Inflammatory macrophage treated with lipopolysaccharide for 1 hour (primary cell): ENCODE measurements at regions not wholly inside any gene's neighbourhood (a gene's known extent, or its start where the extent isn't known, plus 50 kb on each side); places are given as distances from the start of the nearest gene placed in this dataset.

Experiments
- DNase-seq, 2 donors: peaks; one replicate each; pipeline ENCODE4 v3.0.0-alpha.2; 2020 to 2022

- DNase-seq: peak; percentile 19 to 28
Observed at GRCh38 chr6:146886587-146887446, 288.0 kb downstream of the ADGB start.

- DNase-seq: no peak
Observed at GRCh38 chr6:146887447-146888077, 288.8 kb downstream of the ADGB start.

GRCh38 chr6:146889303-146889702 lies 290.5 kb downstream of the ADGB start:
- DNase-seq: no peak

GRCh38 chr6:146890172-146890571 lies 291.4 kb downstream of the ADGB start:
- DNase-seq: no peak

GRCh38 chr6:146890644-146891434 lies 292.1 kb downstream of the ADGB start:
- peak; percentile 30 to 76 for DNase-seq

- DNase-seq: peak; percentile 61 to 88
Observed at GRCh38 chr6:146891615-146892265, 293.0 kb downstream of the ADGB start.

- no peak for DNase-seq
Observed at GRCh38 chr6:146892283-146892612, 293.5 kb downstream of the ADGB start.

GRCh38 chr6:146892613-146893401 lies 294.0 kb downstream of the ADGB start:
- peak; percentile 79 to 91 for DNase-seq

GRCh38 chr6:146893690-146894089 lies 294.9 kb downstream of the ADGB start:
- DNase-seq: no peak

GRCh38 chr6:146894624-146895023 lies 295.9 kb downstream of the ADGB start:
- DNase-seq: no peak

GRCh38 chr6:146895101-146895771 lies 296.5 kb downstream of the ADGB start:
- no peak for DNase-seq

- DNase-seq: no peak
Observed at GRCh38 chr6:146895772-146896061, 296.9 kb downstream of the ADGB start.

GRCh38 chr6:146896062-146896813 lies 297.5 kb downstream of the ADGB start:
- DNase-seq: no peak

GRCh38 chr6:146896960-146897701 lies 298.4 kb downstream of the ADGB start:
- no peak for DNase-seq

- DNase-seq: no peak
Observed at GRCh38 chr6:146898069-146898887, 299.5 kb downstream of the ADGB start.

- no peak for DNase-seq
Observed at GRCh38 chr6:146898888-146899227, 300.1 kb downstream of the ADGB start.

GRCh38 chr6:146901940-146902816 lies 302.0 kb upstream of the STXBP5 start:
- DNase-seq: peak; percentile 31 to 55

GRCh38 chr6:146902846-146903245 lies 301.4 kb upstream of the STXBP5 start:
- DNase-seq: no peak

GRCh38 chr6:146903451-146903850 lies 300.8 kb upstream of the STXBP5 start:
- peak; percentile 37 to 43 for DNase-seq
